AG04449 (cell line): ENCODE measurements at regions not wholly inside any gene's neighbourhood (a gene's known extent, or its start where the extent isn't known, plus 50 kb on each side); places are given as distances from the start of the nearest gene placed in this dataset.

Experiments used
- CTCF ChIA-PET: fragments of 350-600 bp; formaldehyde crosslinking; extraction: SDS; loops from one replicate; lab custom pipeline; 2021; ENCODE audit warnings: antibody characterized with exemption; lab: Yijun Ruan, JAX
- POLR2A ChIA-PET: fragments of 400-600, 350-600 bp; formaldehyde crosslinking; extraction: SDS; loops from one replicate; lab custom pipeline; 2020; ENCODE audit warnings: antibody characterized with exemption, inconsistent platforms; lab: Yijun Ruan, JAX
- DNase-seq: peaks from one replicate; pipeline ENCODE4 v3.0.0-alpha.2; 2010; ENCODE audit warnings: low read depth, low spot score
- H3K4me3 ChIP-seq: 2 replicates; pipeline ENCODE4 v1.5.1; 2011; ENCODE audit warnings: low read depth, mild to moderate bottlenecking, control low read depth, low read length
- TF ChIP-seq, protein P1 (sequence below): IDR thresholded peaks from one replicate; pipeline ENCODE4 v1.5.1; 2011; ENCODE audit warnings: mild to moderate bottlenecking, moderate library complexity, low read length, control low read depth, inconsistent platforms; ENCODE audit not compliant: insufficient read depth; ENCODE audit errors: missing control alignments

- ChIA-PET POLR2A (no interaction called here), CTCF (no interaction called here)
- H3K4me3 ChIP-seq: no peak overlapping the region
- DNase-seq: no peak
- TF ChIP-seq, protein P1, sequence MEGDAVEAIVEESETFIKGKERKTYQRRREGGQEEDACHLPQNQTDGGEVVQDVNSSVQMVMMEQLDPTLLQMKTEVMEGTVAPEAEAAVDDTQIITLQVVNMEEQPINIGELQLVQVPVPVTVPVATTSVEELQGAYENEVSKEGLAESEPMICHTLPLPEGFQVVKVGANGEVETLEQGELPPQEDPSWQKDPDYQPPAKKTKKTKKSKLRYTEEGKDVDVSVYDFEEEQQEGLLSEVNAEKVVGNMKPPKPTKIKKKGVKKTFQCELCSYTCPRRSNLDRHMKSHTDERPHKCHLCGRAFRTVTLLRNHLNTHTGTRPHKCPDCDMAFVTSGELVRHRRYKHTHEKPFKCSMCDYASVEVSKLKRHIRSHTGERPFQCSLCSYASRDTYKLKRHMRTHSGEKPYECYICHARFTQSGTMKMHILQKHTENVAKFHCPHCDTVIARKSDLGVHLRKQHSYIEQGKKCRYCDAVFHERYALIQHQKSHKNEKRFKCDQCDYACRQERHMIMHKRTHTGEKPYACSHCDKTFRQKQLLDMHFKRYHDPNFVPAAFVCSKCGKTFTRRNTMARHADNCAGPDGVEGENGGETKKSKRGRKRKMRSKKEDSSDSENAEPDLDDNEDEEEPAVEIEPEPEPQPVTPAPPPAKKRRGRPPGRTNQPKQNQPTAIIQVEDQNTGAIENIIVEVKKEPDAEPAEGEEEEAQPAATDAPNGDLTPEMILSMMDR: no peak
Observed at GRCh38 chr4:179485781-179486180, 2043.5 kb upstream of the AGA start.

GRCh38 chr4:179486570-179487335, 2044.5 kb upstream of the AGA start:
- TF ChIP-seq, protein P1: no peak
- CTCF ChIA-PET: no interaction called here
- POLR2A ChIA-PET: no interaction called here

DNA sequence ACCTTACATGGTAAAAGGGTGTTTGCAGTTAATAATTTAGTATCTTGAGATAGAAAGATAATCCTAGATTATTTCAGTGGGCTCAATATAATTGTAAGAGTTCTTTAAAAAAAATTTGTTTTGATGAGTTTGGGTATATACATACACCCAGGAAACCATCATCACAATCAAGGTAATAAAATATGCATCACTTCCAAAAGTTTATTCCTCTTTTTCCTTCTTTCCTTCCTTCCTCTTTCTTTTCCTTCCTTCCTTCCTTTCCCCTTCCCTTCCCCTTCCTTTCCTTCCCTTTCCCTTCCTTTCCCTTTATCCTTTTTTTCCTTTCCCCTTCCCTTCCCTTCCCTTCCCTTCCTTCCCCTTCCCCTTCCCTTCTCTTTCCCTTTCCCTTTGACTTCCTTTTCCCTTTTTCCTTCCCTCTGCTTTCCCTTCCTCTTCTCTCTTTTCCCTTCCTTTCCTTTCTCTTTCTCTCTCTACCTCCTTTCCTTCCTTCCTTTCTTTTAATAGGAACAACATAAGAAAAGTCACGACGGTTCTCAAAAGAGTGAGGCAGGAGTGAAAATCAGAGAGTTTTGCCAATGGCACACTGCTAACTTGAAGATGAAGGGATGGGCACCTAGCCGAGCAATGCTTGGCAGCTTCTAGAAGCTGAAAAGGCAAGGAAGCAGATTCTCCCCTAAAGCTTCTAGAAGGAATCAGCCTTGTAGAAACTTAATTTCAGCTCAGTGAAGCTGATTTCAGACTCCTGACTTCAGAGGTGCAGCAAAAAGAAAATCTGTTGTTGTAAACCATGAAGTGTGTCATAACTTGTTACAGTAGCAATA, 2050.2 kb upstream of the AGA start:
- no peak overlapping the region for H3K4me3 ChIP-seq
- TF ChIP-seq, protein P1: no peak
- ChIA-PET POLR2A (no interaction called here), CTCF (no interaction called here)
- DNase-seq: no peak

More at GRCh38 chr4:179486570-179487335, 2044.5 kb upstream of the AGA start:
- no peak for DNase-seq
- H3K4me3 ChIP-seq: no peak overlapping the region

- TF ChIP-seq, protein P1: no peak
- no peak for DNase-seq
- ChIA-PET POLR2A (no interaction called here), CTCF (no interaction called here)
- H3K4me3 ChIP-seq: no peak overlapping the region
Observed at GRCh38 chr4:179503976-179504375, 2061.7 kb upstream of the AGA start.

DNA sequence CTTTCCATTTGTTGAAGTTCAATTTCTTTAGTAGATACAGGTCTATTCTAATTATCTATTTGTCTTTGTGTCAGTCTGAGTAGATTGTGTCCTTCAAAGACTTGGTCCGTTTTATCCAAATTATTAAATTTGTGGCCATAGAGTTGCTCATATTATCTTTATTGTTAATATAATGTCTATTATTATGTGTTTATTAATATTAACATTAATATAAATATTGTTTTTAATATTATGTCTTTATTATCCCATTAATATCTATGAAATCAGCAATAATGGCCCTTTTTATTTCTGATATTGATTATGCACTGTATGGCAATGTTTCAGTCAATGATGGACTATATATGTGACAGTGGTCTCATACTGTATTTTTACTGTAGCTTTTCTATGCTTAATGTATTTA, 2067.3 kb upstream of the AGA start:
- POLR2A ChIA-PET: no interaction called here
- TF ChIP-seq, protein P1: no peak
- no peak for DNase-seq
- CTCF ChIA-PET: no interaction called here
- no peak overlapping the region for H3K4me3 ChIP-seq

DNA sequence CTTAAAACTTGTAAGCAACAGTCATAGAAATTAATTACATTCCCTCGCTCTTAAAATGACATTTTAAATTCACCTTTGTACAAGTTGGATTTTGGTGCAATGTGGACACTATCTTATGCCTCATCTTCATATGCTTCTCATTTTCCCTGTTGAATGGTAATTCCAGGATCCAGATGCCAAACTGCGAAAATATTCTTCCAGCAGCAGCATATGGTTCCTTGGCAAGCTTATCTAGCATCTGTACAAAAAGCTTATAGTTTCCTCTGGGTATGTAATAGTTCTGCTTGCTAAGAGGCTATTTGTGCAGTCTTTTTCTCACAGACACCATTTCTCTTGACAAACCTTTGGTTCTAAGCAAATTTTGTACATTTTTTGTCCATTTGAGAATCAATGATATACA, 2079.7 kb upstream of the AGA start:
- POLR2A ChIA-PET: no interaction called here
- TF ChIP-seq, protein P1: no peak
- H3K4me3 ChIP-seq: no peak overlapping the region
- DNase-seq: no peak
- CTCF ChIA-PET: no interaction called here
